Endometrial microvascular endothelial cells (primary cell): ENCODE measurements at regions not wholly inside any gene's neighbourhood (a gene's known extent, or its start where the extent isn't known, plus 50 kb on each side); places are given as distances from the start of the nearest gene placed in this dataset.
"Not testable (repeated sequence)": the region's sequence is repeated elsewhere in the genome, so short reads cannot be mapped to it uniquely, and the experiment has no call there.

Experiments
- in situ Hi-C: cut with HindIII; loops from 2 replicates; pipeline ENCODE4 v1.10.0; 2017; ENCODE audit warnings: low sequenced_read_pairs, low pct_unique_long_range_greater_than_20kb; ENCODE audit errors: inconsistent ontology term

- in situ Hi-C loops: no loop called here
Measured at GRCh38 chr2:40666398-40666797, 214.5 kb upstream of the SLC8A1 start.

- in situ Hi-C loops: no loop called here
Measured at GRCh38 chr2:40668425-40668824, 216.5 kb upstream of the SLC8A1 start.

DNA sequence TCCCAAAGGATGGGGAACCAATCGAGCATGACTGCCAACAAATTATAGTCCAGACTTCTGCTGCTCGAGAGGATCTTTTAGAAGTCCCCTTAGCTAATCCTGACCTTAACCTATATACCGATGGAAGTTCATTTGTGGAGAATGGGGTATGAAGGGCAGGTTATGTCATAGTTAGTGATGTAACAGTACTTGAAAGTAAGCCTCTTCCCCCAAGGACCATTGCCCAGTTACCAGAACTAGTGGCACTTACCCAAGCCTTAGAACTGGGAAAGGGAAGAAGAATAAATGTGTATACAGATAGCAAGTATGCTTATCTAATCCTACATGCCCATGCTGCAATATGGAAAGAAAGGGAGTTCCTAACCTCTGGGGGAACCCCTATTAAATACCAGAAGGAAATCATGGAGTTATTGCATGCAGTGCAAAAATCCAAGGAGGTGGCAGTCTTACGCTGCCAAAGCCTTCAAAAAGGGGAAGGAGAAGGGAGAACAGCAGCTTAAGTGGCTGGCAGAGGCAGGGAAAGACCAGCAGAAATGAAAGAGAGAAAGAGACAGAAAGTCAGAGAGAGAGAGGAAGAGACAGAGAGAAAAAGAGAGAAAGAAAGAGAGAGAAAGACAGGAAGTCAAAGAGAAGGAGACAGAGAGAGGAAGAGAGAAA, 224.4 kb upstream of the SLC8A1 start:
- in situ Hi-C loops: not testable (repeated sequence)

DNA sequence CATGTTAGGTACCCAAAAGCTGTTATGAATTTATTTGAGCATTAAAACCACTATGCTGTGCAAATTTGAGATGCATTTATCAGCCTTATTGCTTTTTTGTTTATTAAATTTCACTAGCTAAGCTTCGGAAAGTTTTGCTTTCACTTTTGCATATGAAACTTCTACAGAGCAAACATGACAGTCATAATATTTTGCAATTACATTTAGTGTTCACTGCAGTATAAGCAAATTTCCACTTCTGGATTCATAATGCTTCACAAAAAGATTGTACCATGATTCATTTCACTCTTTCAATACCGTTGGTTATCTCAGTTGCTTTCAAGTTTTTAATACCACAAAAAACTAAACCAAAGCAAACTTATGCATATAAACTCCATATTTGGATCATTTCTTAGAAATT, 228.7 kb upstream of the SLC8A1 start:
- in situ Hi-C loops: no loop called here

DNA sequence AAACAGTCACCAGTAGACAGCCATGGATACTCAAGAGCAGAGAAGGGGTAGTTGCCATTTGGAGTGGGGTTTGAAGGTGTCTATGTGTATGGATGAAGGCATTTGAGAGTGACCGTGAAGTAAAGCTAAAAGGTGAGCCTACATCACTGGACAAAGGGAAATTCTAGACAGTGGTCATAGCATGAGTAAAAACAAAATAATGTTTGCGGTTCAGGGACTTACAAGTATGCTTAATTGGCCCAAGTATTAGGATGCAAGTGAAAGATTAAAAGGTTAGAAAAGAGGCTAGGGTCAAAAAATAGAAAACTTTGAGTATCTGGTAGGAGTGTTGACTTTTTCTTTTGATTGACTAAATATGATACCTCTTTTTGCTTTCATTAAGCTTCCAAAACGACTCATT, 238.1 kb upstream of the SLC8A1 start:
- in situ Hi-C loops: no loop called here

DNA sequence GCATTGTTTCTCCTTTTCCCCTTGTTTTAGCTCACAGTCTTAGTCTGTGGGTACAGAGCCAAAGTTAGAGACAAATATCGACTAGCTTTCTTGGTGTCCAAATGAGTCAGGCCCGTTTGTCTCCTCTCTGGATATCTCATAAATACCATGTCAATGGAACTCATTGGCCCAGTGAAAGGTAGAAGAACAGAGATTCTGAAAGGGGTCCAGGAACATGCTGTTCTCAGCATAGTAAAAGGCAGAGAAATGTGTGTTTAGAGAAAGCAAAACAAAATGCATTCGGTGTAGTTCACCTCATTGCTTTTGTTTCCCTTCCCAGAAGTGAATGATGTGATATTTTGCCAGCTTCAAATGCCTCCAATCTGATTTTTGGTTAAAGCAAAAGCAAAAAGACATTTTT, 238.6 kb upstream of the SLC8A1 start:
- in situ Hi-C loops: no loop called here

DNA sequence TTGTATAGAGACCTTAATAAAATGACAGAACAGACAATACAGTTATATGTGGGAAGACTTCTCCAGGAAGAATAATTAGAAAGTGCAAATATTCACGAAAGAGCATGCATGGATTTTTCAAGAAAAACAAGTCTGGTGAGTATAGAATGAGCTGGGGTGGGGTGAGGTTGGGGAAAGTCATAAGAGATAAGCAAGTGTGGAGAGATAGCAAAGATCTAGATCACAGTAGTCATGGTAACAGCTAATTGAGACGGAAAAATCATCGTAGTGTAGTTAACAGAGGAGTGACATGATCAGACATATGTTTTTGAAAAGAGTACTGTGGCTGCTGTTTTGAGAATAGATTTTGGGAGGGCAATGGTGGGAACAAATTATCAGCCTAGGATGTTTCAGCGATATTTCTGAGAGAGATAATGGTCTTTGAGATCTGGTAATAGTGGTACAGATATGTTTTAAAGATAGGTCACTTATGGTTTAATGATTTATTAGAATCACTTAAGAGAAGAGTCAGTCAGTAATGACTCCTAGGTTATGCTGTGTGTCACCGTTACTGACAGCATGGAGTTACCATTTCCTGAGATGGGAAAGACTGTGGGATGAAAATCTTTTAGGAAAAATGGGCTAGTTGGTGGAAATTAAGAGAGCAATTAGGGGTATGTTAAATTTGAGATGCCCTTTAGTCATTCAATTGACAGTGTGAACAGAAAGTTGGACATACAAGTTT, 248.5 kb upstream of the SLC8A1 start:
- in situ Hi-C loops: no loop called here

DNA sequence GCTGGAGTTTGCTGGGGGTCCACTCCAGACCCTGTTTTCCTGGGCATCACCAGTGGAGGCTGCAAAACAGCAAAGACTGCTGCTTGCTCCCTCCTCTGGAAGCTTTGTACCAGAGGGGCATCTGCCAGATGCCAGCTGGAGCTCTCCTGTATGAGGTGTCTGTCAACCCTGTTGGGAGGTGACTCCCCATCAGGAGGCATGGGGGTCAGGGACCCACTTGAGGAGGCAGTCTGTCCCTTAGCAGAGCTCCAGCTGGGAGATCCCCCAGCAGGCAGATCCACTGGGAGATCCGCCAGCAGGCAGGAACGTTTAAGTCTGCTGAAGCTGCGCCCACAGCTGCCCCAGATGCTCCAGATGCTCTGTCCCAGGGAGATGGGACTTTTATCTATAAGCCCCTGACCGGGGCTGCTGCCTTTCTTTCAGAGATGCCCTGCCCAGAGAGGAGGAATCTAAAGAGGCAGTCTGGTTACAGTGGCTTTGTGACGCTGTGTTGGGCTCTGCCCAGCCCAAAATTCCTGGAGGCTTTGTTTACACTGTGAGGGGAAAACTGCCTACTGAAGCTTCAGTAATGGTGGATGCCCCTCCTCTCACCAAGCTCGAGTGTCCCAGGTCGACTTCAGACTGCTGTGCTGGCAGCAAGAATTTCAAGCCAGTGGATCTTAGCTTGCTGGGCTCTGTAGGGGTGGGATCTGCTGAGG, 260.5 kb upstream of the SLC8A1 start:
- in situ Hi-C loops: not testable (repeated sequence)

DNA sequence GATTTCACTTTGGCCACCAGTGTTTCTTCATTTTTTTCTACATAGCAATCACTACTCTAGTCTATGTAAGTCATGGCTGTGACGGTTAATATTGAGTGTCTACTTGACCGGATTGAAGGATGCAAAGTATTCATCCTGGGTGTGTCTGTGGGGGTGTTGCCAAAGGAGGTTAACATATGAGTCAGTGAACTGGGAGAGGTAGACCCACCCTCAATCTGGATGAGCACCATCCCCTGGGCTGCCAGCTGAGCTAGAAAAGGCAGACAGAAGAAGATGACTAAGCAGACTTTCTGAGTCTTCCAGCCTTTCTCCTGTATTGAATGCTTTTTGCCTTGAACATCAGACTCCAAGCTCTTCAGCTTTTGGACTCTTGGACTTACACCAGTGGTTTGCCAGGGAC, 265.0 kb upstream of the SLC8A1 start:
- in situ Hi-C loops: no loop called here

- in situ Hi-C loops: no loop called here
Measured at GRCh38 chr2:40719414-40719813, 267.5 kb upstream of the SLC8A1 start.

DNA sequence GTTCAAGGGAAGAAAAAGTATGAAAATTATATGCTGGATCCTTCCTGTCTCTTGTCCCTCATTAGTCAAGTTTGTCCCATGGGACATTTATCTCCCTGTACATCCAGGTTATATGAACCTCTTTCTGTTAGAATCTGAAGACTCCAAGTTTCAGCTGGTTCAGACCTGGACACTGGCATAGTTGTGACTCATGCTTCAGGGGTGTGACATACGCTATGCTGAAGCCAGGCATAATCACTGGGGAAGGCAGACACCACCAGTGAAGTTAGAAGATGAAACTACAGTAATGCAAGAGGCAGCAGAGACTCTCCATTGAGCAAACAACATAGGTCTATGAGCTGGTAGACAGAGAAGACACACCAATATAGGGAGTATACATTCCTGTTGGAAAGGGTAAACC, 269.7 kb upstream of the SLC8A1 start:
- in situ Hi-C loops: no loop called here

DNA sequence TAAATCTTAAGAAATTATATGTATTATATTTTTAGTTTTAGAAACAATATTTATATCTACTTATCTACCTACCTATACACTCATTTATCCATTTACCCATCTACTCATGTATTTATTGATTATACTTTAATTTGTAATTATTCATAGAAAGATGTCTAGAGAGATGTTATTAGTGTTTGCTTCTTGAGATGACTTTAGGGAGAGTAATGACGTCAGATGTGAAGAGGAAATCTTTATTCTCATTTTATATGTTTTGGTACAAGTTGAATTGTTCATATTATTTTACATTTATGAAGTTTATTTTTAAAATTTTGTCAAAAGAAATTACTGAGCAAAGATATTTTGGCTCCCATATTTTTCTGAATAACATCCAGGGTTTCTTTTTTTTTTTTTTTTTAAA, 271.3 kb upstream of the SLC8A1 start:
- in situ Hi-C loops: no loop called here

GRCh38 chr2:40725040-40725439, 273.1 kb upstream of the SLC8A1 start:
- in situ Hi-C loops: no loop called here

DNA sequence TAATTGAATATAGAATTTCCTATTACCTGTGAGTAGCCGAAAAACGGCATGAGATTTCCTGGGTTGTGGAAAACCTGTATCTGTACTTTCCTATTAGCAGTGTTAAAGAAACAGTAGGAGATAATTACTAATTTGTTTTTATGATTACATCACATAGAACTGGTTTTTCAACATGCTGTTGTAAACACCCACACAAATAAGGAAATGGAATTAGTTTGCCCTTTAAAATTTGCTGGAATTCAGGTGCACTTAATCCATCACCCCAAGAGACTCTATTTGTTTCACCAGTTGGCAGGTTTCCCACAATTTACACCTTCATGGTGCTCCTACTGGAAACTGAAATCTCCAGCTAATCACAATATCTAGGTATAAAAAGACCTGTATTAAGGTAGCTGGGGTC, 274.1 kb upstream of the SLC8A1 start:
- in situ Hi-C loops: no loop called here

- in situ Hi-C loops: no loop called here
Measured at GRCh38 chr2:40734797-40735196, 282.9 kb upstream of the SLC8A1 start.

GRCh38 chr2:40737180-40737579, 285.3 kb upstream of the SLC8A1 start:
- in situ Hi-C loops: no loop called here

GRCh38 chr2:40740419-40740818, 288.5 kb upstream of the SLC8A1 start:
- in situ Hi-C loops: no loop called here

GRCh38 chr2:40741532-40741931, 289.6 kb upstream of the SLC8A1 start:
- in situ Hi-C loops: no loop called here

DNA sequence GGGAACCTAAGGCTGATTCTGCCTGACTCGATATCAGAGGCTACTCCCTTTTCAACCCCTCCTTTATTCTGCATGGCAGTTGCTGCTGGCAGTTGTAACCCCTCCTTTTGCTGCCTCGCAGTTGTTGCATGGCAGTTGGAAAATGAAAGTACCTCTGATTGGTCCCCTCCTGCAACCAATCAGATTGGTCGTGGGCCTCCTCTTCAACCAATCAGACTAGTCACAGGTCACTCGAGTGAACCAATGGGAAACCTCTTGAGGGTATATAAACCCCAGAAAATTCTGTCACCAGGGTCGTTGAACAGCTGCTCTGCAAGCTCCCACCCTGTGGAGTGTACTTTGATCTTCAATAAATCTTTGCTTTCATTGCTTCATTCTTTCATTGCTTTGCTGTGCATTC, 294.3 kb upstream of the SLC8A1 start:
- in situ Hi-C loops: no loop called here

GRCh38 chr2:40751981-40752380, 300.1 kb upstream of the SLC8A1 start:
- in situ Hi-C loops: no loop called here
